HG02943 (cell line): ENCODE measurements at regions not wholly inside any gene's neighbourhood (a gene's known extent, or its start where the extent isn't known, plus 50 kb on each side); places are given as distances from the start of the nearest gene placed in this dataset.

Source experiments
- ATAC-seq: cut with Tn5 transposase; IDR thresholded peaks from one replicate; pipeline ENCODE4 v1.9.1; 2021; ENCODE audit warnings: mild to moderate bottlenecking, low read depth, moderate library complexity; ENCODE audit not compliant: unreplicated experiment

GRCh38 chr15:39159833-39160232 lies 421.0 kb upstream of the THBS1 start:
- no peak for ATAC-seq

GRCh38 chr15:39161096-39161495 lies 419.8 kb upstream of the THBS1 start:
- no peak for ATAC-seq

- ATAC-seq = no peak
Measured at GRCh38 chr15:39165020-39165706, 415.7 kb upstream of the THBS1 start.

GRCh38 chr15:39167164-39168058 lies 413.5 kb upstream of the THBS1 start:
- no peak for ATAC-seq

- no peak for ATAC-seq
Measured at GRCh38 chr15:39171944-39172368, 408.9 kb upstream of the THBS1 start.

- no peak for ATAC-seq
Measured at GRCh38 chr15:39172380-39173281, 408.2 kb upstream of the THBS1 start.

GRCh38 chr15:39173426-39173825 lies 407.5 kb upstream of the THBS1 start:
- no peak for ATAC-seq

- no peak for ATAC-seq
Measured at GRCh38 chr15:39174332-39174731, 406.5 kb upstream of the THBS1 start.

GRCh38 chr15:39176030-39176429 lies 404.8 kb upstream of the THBS1 start:
- ATAC-seq = no peak

- ATAC-seq = no peak
Measured at GRCh38 chr15:39177561-39177960, 403.3 kb upstream of the THBS1 start.

- no peak for ATAC-seq
Measured at GRCh38 chr15:39180030-39180429, 400.8 kb upstream of the THBS1 start.

- ATAC-seq = no peak
Measured at GRCh38 chr15:39180483-39180933, 400.4 kb upstream of the THBS1 start.

- no peak for ATAC-seq
Measured at GRCh38 chr15:39181056-39181747, 399.7 kb upstream of the THBS1 start.

GRCh38 chr15:39181940-39182339 lies 398.9 kb upstream of the THBS1 start:
- no peak for ATAC-seq

GRCh38 chr15:39183164-39183881 lies 397.6 kb upstream of the THBS1 start:
- ATAC-seq = no peak

GRCh38 chr15:39184701-39185390 lies 396.0 kb upstream of the THBS1 start:
- ATAC-seq = no peak

- no peak for ATAC-seq
Measured at GRCh38 chr15:39188314-39188713, 392.6 kb upstream of the THBS1 start.

- no peak for ATAC-seq
Measured at GRCh38 chr15:39188930-39189329, 391.9 kb upstream of the THBS1 start.

GRCh38 chr15:39191871-39192291 lies 389.0 kb upstream of the THBS1 start:
- no peak for ATAC-seq
